GM10266 (cell line): ENCODE measurements at regions not wholly inside any gene's neighbourhood (a gene's known extent, or its start where the extent isn't known, plus 50 kb on each side); places are given as distances from the start of the nearest gene placed in this dataset.

Experiments used
- DNase-seq: peaks from one replicate; pipeline ENCODE4 v3.0.0; 2012; ENCODE audit errors: extremely low spot score
- TF ChIP-seq, protein P1 (sequence below): IDR thresholded peaks from 2 replicates; pipeline ENCODE4 v1.5.1; 2012; ENCODE audit warnings: mild to moderate bottlenecking, low read depth; ENCODE audit not compliant: control insufficient read depth, insufficient read depth; ENCODE audit errors: missing control alignments

GRCh38 chr20:62580733-62581132 lies 61.6 kb upstream of the SLCO4A1 start:
- DNase-seq = no peak
- TF ChIP-seq, protein P1, sequence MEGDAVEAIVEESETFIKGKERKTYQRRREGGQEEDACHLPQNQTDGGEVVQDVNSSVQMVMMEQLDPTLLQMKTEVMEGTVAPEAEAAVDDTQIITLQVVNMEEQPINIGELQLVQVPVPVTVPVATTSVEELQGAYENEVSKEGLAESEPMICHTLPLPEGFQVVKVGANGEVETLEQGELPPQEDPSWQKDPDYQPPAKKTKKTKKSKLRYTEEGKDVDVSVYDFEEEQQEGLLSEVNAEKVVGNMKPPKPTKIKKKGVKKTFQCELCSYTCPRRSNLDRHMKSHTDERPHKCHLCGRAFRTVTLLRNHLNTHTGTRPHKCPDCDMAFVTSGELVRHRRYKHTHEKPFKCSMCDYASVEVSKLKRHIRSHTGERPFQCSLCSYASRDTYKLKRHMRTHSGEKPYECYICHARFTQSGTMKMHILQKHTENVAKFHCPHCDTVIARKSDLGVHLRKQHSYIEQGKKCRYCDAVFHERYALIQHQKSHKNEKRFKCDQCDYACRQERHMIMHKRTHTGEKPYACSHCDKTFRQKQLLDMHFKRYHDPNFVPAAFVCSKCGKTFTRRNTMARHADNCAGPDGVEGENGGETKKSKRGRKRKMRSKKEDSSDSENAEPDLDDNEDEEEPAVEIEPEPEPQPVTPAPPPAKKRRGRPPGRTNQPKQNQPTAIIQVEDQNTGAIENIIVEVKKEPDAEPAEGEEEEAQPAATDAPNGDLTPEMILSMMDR = no peak

GRCh38 chr20:62581308-62581707 lies 61.0 kb upstream of the SLCO4A1 start:
- TF ChIP-seq, protein P1 = no peak
- no peak for DNase-seq

- TF ChIP-seq, protein P1 = no peak
- DNase-seq = no peak
Measured at GRCh38 chr20:62581806-62582205, 60.5 kb upstream of the SLCO4A1 start.

DNA sequence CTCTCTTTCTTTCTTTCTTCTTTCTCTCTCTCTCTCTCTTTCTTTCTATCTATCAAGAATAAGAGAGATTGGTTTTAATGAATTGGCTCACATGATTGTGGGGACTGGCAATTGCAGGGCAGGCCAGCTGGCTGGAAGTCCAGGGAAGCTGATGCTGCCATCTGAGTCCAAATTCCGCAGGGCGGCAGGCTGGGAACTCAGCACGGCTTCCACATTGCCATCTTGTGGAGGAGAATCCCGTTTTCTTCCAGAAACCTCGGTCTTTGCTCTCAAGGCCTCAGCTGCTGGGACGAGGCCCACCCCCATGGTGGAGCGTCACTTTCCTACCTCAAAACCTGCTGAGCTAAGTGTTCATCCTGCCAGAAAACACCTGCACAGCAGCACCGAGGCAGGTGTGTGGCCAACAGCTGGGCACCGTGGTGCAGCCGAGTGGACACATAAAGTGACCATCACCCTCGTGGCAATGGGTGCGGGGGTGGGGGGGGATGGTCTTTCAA lies 58.8 kb upstream of the SLCO4A1 start:
- TF ChIP-seq, protein P1 = no peak
- DNase-seq = no peak

DNA sequence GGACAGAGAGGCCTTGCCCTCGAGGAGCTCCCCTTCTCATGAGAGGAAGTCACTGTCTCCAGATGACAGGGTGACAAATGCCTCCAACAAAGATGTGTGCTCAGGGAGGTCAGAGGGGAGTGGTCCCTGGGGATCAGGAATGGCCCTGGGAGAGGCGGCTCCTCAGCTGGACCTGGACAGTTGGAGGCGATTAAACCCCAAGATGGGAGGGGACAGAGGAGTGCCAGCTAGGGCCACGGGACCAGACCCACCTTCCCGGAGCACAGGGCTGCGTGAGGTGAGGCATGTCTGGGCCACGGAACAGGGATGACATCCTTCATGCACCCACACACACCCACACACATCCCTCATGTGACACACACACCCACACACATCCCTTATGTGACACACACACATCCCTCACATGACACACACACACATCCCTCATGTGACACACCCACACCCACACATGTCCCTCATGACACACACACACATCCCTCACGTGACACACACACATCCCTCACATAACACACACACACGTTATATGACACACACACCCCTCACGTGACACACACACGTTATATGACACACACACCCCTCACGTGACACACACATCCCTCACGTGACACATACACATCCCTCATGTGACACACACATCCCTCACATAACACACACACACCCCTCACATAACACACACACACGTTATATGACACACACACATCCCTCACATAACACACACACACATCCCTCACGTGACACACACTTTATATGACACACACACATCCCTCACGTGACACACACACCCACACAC lies 57.4 kb upstream of the SLCO4A1 start:
- no peak for DNase-seq
- TF ChIP-seq, protein P1 = no peak

DNA sequence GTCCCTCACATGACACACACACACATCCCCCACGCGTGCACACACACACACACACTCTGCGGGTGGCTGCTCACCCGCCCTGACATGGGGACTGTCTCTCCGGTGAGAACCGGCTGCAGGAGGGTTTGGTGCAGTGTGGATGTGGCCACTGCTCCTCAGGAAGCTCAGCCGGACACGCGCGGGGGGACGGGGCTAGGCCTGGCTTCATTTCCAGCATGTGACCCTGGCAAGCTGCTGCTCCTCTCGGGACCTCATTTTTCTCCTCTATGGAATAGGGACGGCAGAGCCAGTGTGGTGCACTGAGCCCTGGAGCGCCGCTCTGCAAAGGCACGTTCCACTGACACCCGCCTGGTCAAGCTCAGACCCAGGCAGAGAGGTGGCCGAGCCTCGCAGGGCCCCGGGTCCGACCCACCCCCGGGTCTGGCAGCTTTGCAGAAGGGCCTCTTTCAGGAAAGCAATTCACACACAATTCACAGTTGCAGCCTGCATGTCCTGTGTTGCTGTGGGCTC lies 56.8 kb upstream of the SLCO4A1 start:
- TF ChIP-seq, protein P1 = no peak
- DNase-seq = no peak

DNA sequence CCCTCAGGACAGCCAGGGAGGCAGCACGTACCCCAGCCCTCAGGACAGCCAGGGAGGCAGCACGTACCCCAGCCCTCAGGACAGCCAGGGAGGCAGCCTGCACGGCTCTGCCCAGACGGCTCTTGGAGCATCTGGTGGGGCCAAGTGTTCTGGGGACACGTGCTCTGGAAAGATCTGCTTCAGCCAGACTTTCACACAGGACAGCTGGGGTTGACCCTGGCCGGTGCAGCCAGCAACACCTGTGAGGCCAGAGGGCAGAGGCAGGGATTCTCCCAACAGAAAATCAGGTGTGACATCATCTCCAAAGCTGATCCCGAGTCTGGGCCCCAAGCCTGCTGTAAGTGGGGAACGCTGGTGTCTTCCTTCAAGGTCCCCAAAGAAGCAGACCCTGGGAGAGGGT lies 55.5 kb upstream of the SLCO4A1 start:
- TF ChIP-seq, protein P1 = no peak
- DNase-seq = no peak
